SK-N-SH (cell line): ENCODE measurements at regions not wholly inside any gene's neighbourhood (a gene's known extent, or its start where the extent isn't known, plus 50 kb on each side); places are given as distances from the start of the nearest gene placed in this dataset.

Experiments
- CTCF ChIA-PET: fragments of 300-600, 350-600 bp; formaldehyde crosslinking; extraction: SDS; loops from one replicate; lab custom pipeline; 2021; lab: Yijun Ruan, JAX
- POLR2A ChIA-PET: fragments of 350-600 bp; sonication (Branson Sonifier 250); formaldehyde crosslinking; extraction: SDS; loops from one replicate; lab custom pipeline; 2020; ENCODE audit warnings: antibody characterized with exemption, inconsistent platforms; lab: Yijun Ruan, JAX
- DNase-seq: peaks from one replicate; pipeline ENCODE4 v3.0.0; 2012
- H2AFZ ChIP-seq: fragments of 200-600 bp; sonication (generic); 2 replicates; pipeline ENCODE4 v1.8.1; 2016; ENCODE audit warnings: antibody characterized with exemption, mild to moderate bottlenecking, low read depth
- H3F3A ChIP-seq: fragments of 200-600 bp; sonication (generic); replicated peaks from 2 replicates; pipeline ENCODE3; 2016; ENCODE audit warnings: antibody characterized with exemption, mild to moderate bottlenecking; ENCODE audit not compliant: insufficient read depth
- H3K27ac ChIP-seq, 2 experiments: fragments of 200-500 bp in 1 of 2; fragments of 200-600 bp in 1 of 2; sonication (Bioruptor generic) in 1 of 2; sonication (generic), shearing (Covaris generic) in 1 of 2; 2 replicates each; pipeline versions ENCODE4 v1.5.1 to v1.6.1; 2014 to 2016; ENCODE audit warnings: low read depth in 2 of 2, inconsistent platforms in 1 of 2, low read length in 1 of 2, mild to moderate bottlenecking in 1 of 2, mixed read lengths in 1 of 2
- H3K27me3 ChIP-seq: fragments of 200-600 bp; sonication (generic), shearing (Covaris generic); 2 replicates; pipeline ENCODE4 v1.6.1; 2016; ENCODE audit warnings: mixed run types; ENCODE audit not compliant: insufficient read depth
- H3K36me3 ChIP-seq, 2 experiments: fragments of 200-500 bp in 1 of 2; fragments of 200-600 bp in 1 of 2; sonication (Bioruptor generic) in 1 of 2; sonication (generic) in 1 of 2; replicated peaks in 1 of 2; 2 replicates each; pipeline versions ENCODE3 to v1.5.1; 2014 to 2016; ENCODE audit warnings: low read length in 1 of 2, mild to moderate bottlenecking in 1 of 2; ENCODE audit not compliant: insufficient read depth in 2 of 2, control insufficient read depth in 1 of 2
- H3K4me1 ChIP-seq, 2 experiments: fragments of 200-500 bp in 1 of 2; fragments of 200-600 bp in 1 of 2; sonication (Bioruptor generic) in 1 of 2; sonication (generic), shearing (Covaris generic) in 1 of 2; 2 replicates each; pipeline versions ENCODE4 v1.5.1 to v1.6.1; 2014 to 2016; ENCODE audit warnings: low read depth in 1 of 2, low read length in 1 of 2, mixed run types in 1 of 2; ENCODE audit not compliant: insufficient read depth in 2 of 2, control insufficient read depth in 1 of 2
- H3K4me2 ChIP-seq: fragments of 200-600 bp; sonication (generic), shearing (Covaris generic); 2 replicates; pipeline ENCODE4 v1.6.1; 2017; ENCODE audit warnings: mixed run types
- H3K4me3 ChIP-seq, 2 experiments: fragments of 200-500 bp in 1 of 2; fragments of 200-600 bp in 1 of 2; sonication (Bioruptor generic) in 1 of 2; sonication (generic), shearing (Covaris generic) in 1 of 2; 2 replicates each; pipeline versions ENCODE4 v1.5.1 to v1.8.1; 2014 to 2016; ENCODE audit warnings: low read depth in 2 of 2, inconsistent platforms in 1 of 2, low read length in 1 of 2, mild to moderate bottlenecking in 1 of 2, mixed read lengths in 1 of 2, moderate library complexity in 1 of 2
- H3K79me2 ChIP-seq: fragments of 200-600 bp; sonication (generic); 2 replicates; pipeline ENCODE4 v1.8.1; 2017; ENCODE audit warnings: mild to moderate bottlenecking; ENCODE audit not compliant: insufficient read depth
- H3K9ac ChIP-seq: fragments of 200-600 bp; sonication (generic); 2 replicates; pipeline ENCODE4 v1.6.1; 2017; ENCODE audit warnings: mixed run types
- H3K9me2 ChIP-seq: fragments of 200-600 bp; sonication (generic); 2 replicates; pipeline ENCODE4 v1.6.1; 2017; ENCODE audit warnings: mixed run types
- H3K9me3 ChIP-seq: fragments of 200-600 bp; sonication (generic); 2 replicates; pipeline ENCODE4 v1.6.1; 2017; ENCODE audit warnings: mixed run types, mild to moderate bottlenecking, moderate library complexity
- H4K20me1 ChIP-seq: fragments of 200-600 bp; sonication (generic); 2 replicates; pipeline ENCODE4 v1.6.1; 2017; ENCODE audit warnings: mild to moderate bottlenecking, mixed run types; ENCODE audit not compliant: insufficient read depth
- EP300 ChIP-seq, 2 experiments: IDR thresholded peaks; 2 replicates each; pipeline versions ENCODE4 v1.4.0 to v1.6.1; 2012; ENCODE audit warnings: borderline replicate concordance in 1 of 2, low read depth in 1 of 2, low read length in 1 of 2
- EZH2phosphoT487 ChIP-seq: fragments of 200-600 bp; sonication (generic); IDR thresholded peaks from 2 replicates; pipeline ENCODE4 v1.6.1; 2017; ENCODE audit warnings: low read depth, mixed run types, mild to moderate bottlenecking, antibody characterized with exemption, moderate library complexity, borderline replicate concordance
- FOSL2 ChIP-seq: IDR thresholded peaks from 2 replicates; pipeline ENCODE4 v1.4.0; 2012; ENCODE audit warnings: low read depth, mild to moderate bottlenecking, moderate library complexity, borderline replicate concordance
- FOXJ3 ChIP-seq: sonication (generic); formaldehyde crosslinking; IDR thresholded peaks from 2 replicates; pipeline ENCODE4 v1.5.1; 2020; ENCODE audit warnings: mild to moderate bottlenecking, missing genetic modification reagents
- GABPA ChIP-seq: IDR thresholded peaks from 2 replicates; pipeline ENCODE4 v1.4.0; 2012; ENCODE audit warnings: low read depth, mild to moderate bottlenecking
- MEF2A ChIP-seq: IDR thresholded peaks from 2 replicates; pipeline ENCODE4 v1.4.0; 2012; ENCODE audit warnings: low read depth, borderline replicate concordance
- MXI1 ChIP-seq: IDR thresholded peaks from 2 replicates; pipeline ENCODE4 v1.6.1; 2012; ENCODE audit warnings: mild to moderate bottlenecking, low read depth, low read length, improper control_type of control experiment
- RAD21 ChIP-seq: IDR thresholded peaks from 2 replicates; pipeline ENCODE4 v1.6.1; 2012; ENCODE audit warnings: mild to moderate bottlenecking, low read length
- RCOR1 ChIP-seq: fragments of 150-350 bp; IDR thresholded peaks from 2 replicates; pipeline ENCODE4 v1.6.1; 2017; ENCODE audit warnings: antibody characterized with exemption, low read length
- SIN3A ChIP-seq: IDR thresholded peaks from 2 replicates; pipeline ENCODE4 v1.6.1; 2012; ENCODE audit warnings: low read depth, mild to moderate bottlenecking, low read length, moderate library complexity, borderline replicate concordance
- TCF12 ChIP-seq: IDR thresholded peaks from 2 replicates; pipeline ENCODE4 v1.4.0; 2012
- YY1 ChIP-seq: IDR thresholded peaks from 2 replicates; pipeline ENCODE4 v1.4.0; 2012; ENCODE audit warnings: low read depth, mild to moderate bottlenecking
- WGBS: methylation state at CpG from one replicate; pipeline ENCODE4 v1.1.6; 2017; ENCODE audit warnings: low lambda C conversion rate; 5-methylcytosine and 5-hydroxymethylcytosine counted together
- TF ChIP-seq, protein P1 (sequence below): IDR thresholded peaks from 2 replicates; pipeline ENCODE4 v1.6.1; 2012; ENCODE audit warnings: mild to moderate bottlenecking, low read depth, low read length, moderate library complexity
- TF ChIP-seq, protein P2 (sequence below): fragments of 200-600 bp; sonication (generic); IDR thresholded peaks from 2 replicates; pipeline ENCODE4 v1.6.1; 2017; ENCODE audit warnings: antibody characterized with exemption, mild to moderate bottlenecking, moderate library complexity
- TF ChIP-seq, protein P3 (sequence below): fragments of 150-350 bp; IDR thresholded peaks from 2 replicates; pipeline ENCODE4 v1.6.1; 2016; ENCODE audit warnings: mild to moderate bottlenecking, low read depth, low read length

DNA sequence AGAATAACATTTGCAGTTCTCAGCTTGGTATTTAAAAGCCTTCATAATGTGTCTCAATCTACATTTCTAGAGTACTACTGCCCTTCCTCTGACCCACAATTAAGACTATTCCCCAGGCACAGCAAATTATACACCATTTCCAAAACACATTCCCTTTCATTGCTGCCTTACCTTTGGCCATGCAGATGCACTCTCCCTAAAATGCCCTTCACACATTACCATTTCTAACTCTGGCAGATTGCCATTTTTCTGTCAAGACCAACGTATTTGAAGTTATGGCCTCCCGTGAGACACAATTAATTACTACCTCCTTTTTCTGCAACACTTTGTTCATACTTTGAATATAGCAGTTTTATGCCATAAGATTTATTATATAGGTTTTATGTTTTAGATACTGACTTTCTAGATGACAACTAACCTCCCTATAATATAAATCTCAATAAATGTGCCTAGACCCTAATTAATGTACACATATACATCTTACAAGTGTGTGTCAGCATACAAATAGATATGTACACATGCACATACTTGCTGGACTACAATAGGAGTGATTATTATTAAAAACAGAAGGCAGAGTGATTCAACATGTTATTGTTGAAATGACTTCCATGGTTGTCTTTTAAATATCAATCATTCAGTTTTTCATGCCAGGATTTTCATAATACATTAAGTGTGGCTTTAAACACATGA is 2902.5 kb downstream of the PCDH9 start (continued):
- TF ChIP-seq, protein P1, sequence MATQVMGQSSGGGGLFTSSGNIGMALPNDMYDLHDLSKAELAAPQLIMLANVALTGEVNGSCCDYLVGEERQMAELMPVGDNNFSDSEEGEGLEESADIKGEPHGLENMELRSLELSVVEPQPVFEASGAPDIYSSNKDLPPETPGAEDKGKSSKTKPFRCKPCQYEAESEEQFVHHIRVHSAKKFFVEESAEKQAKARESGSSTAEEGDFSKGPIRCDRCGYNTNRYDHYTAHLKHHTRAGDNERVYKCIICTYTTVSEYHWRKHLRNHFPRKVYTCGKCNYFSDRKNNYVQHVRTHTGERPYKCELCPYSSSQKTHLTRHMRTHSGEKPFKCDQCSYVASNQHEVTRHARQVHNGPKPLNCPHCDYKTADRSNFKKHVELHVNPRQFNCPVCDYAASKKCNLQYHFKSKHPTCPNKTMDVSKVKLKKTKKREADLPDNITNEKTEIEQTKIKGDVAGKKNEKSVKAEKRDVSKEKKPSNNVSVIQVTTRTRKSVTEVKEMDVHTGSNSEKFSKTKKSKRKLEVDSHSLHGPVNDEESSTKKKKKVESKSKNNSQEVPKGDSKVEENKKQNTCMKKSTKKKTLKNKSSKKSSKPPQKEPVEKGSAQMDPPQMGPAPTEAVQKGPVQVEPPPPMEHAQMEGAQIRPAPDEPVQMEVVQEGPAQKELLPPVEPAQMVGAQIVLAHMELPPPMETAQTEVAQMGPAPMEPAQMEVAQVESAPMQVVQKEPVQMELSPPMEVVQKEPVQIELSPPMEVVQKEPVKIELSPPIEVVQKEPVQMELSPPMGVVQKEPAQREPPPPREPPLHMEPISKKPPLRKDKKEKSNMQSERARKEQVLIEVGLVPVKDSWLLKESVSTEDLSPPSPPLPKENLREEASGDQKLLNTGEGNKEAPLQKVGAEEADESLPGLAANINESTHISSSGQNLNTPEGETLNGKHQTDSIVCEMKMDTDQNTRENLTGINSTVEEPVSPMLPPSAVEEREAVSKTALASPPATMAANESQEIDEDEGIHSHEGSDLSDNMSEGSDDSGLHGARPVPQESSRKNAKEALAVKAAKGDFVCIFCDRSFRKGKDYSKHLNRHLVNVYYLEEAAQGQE: no peak
- TF ChIP-seq MXI1: no peak
- TF ChIP-seq, protein P2, sequence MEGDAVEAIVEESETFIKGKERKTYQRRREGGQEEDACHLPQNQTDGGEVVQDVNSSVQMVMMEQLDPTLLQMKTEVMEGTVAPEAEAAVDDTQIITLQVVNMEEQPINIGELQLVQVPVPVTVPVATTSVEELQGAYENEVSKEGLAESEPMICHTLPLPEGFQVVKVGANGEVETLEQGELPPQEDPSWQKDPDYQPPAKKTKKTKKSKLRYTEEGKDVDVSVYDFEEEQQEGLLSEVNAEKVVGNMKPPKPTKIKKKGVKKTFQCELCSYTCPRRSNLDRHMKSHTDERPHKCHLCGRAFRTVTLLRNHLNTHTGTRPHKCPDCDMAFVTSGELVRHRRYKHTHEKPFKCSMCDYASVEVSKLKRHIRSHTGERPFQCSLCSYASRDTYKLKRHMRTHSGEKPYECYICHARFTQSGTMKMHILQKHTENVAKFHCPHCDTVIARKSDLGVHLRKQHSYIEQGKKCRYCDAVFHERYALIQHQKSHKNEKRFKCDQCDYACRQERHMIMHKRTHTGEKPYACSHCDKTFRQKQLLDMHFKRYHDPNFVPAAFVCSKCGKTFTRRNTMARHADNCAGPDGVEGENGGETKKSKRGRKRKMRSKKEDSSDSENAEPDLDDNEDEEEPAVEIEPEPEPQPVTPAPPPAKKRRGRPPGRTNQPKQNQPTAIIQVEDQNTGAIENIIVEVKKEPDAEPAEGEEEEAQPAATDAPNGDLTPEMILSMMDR: no peak
- no peak for TF ChIP-seq GABPA
- TF ChIP-seq RAD21: no peak
- no peak for TF ChIP-seq RCOR1
- TF ChIP-seq EZH2phosphoT487: no peak
- no peak for TF ChIP-seq EP300 (IDR thresholded peaks at IDR 0.05; ENCODE audit: borderline replicate concordance in 1 of 2, low read depth in 1 of 2, low read length in 1 of 2)
- no peak for TF ChIP-seq YY1
- no peak for TF ChIP-seq FOXJ3

DNA sequence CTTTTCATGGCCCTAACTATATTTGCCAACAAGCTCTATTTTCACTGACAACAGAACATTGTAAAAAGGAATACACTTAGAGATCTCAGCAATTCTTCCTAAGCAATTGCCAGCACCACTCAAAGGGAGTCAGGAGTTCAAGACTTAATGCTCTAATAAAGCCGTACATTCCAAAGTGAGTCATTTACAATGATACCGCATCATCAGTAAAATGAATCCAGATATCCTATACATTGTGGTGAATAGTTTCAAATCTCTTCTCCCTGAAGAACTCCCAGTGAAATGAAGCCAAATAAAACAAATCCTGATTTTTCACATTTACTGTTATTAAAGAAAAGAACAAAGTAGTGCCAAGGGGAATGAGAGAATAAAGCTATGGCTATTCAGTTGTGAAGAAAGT is 2898.7 kb upstream of the PCDH20 start:
- no peaks in the 10 kb centered on the region for H3F3A ChIP-seq
- ChIA-PET CTCF (no interaction called here), POLR2A (no interaction called here)
- peak overlapping the region; percentile 37; the same call in 1 of the 2 replicates for H2AFZ ChIP-seq
- H3K9me2 ChIP-seq: no peaks in the 10 kb centered on the region
- no peaks in the 10 kb centered on the region; a peak in 1 of 4 replicates for H3K4me1 ChIP-seq
- no peaks in the 10 kb centered on the region for H3K79me2 ChIP-seq
- DNase-seq: no peak
- H3K27me3 ChIP-seq: no peaks in the 10 kb centered on the region
- peak overlapping the region in 1 of 2 experiments; percentile 52; a peak in 1 of 4 replicates for H3K27ac ChIP-seq
- WGBS: 46% methylated on average over 2 of the region's 2 CpGs
- TF ChIP-seq TCF12 (peak; percentile 20; the same call in 1 of the 2 replicates), YY1 (no peak), FOSL2 (peak; percentile 47; the same call in 1 of the 2 replicates), MEF2A (no peak), SIN3A (no peak), GABPA (no peak)
- TF ChIP-seq, protein P3, sequence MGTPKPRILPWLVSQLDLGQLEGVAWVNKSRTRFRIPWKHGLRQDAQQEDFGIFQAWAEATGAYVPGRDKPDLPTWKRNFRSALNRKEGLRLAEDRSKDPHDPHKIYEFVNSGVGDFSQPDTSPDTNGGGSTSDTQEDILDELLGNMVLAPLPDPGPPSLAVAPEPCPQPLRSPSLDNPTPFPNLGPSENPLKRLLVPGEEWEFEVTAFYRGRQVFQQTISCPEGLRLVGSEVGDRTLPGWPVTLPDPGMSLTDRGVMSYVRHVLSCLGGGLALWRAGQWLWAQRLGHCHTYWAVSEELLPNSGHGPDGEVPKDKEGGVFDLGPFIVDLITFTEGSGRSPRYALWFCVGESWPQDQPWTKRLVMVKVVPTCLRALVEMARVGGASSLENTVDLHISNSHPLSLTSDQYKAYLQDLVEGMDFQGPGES: no peak
- TF ChIP-seq, all 33 proteins: peak for 2
- Histone ChIP-seq H3K9ac (no peak overlapping the region), H3K36me3 (no peaks in the 10 kb centered on the region), H3K9me3 (peaks cover 6% of the 10 kb centered on the region; the same call in 1 of the 2 replicates), H3K4me3 (no peak overlapping the region), H4K20me1 (no peaks in the 10 kb centered on the region), H3K4me2 (no peak overlapping the region)
